ENCODE measurements at regions not wholly inside any gene's neighbourhood (a gene's known extent, or its start where the extent isn't known, plus 50 kb on each side); places are given as distances from the start of the nearest gene placed in this dataset.

DNA sequence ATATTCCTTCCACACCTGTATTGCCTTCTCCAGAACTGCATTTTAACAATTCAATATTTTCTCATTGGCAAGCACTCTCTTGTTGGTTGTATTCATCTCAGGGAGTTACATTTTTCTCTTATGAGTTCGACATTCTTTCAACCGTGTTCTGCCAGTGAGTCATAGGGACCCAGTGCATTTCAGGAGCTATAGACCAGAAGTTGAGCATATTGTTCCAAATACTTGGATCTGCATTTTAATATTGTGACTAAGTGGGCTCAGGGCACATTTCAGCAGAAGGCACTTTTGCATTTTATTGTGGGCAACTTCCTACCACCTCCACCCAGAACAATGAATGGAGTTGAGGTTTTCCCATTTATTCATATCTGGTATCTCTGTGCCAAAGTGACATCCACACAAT, 132.8 kb downstream of the TNFSF18 start:
- intact Hi-C loops (cut with DNase I; ENCODE audit: low total_unique reads): no loop called here

GRCh38 chr1:172918478-172918877, 132.3 kb downstream of the TNFSF18 start:
- no peak for DNase-seq
- Histone ChIP-seq H3K36me3 (no peaks in the 10 kb centered on the region), H3K27ac (no peak overlapping the region), H3K9me3 (no peaks in the 10 kb centered on the region), H3K4me3 (no peak overlapping the region), H3K27me3 (no peaks in the 10 kb centered on the region), H3K4me1 (peaks cover 0 to 7% of the 10 kb centered on the region in 2 donors)
- intact Hi-C loops (cut with DNase I; ENCODE audit: low total_unique reads): no loop called here
- TF ChIP-seq POLR2A (IDR thresholded peaks at IDR 0.05): no peak
- TF ChIP-seq CTCF (IDR thresholded peaks at IDR 0.05): no peak

More for the DNA sequence above, 132.8 kb downstream of the TNFSF18 start:
- peaks cover 0 to 7% of the 10 kb centered on the region in 2 donors for H3K4me1 ChIP-seq
- H3K9me3 ChIP-seq: no peaks in the 10 kb centered on the region
- TF ChIP-seq POLR2A (IDR thresholded peaks at IDR 0.05): no peak
- TF ChIP-seq CTCF (IDR thresholded peaks at IDR 0.05): no peak
- H3K4me3 ChIP-seq: no peak overlapping the region
- H3K27ac ChIP-seq: no peak overlapping the region
- no peak for DNase-seq
- no peaks in the 10 kb centered on the region for H3K27me3 ChIP-seq
- no peaks in the 10 kb centered on the region for H3K36me3 ChIP-seq

GRCh38 chr1:172926070-172926469, 124.7 kb downstream of the TNFSF18 start:
- no peak overlapping the region for H3K4me3 ChIP-seq
- no peaks in the 10 kb centered on the region for H3K4me1 ChIP-seq
- DNase-seq: no peak
- no peaks in the 10 kb centered on the region for H3K36me3 ChIP-seq
- H3K9me3 ChIP-seq: no peaks in the 10 kb centered on the region
- no peak overlapping the region for H3K27ac ChIP-seq
- no peak for TF ChIP-seq POLR2A (IDR thresholded peaks at IDR 0.05)
- TF ChIP-seq CTCF (IDR thresholded peaks at IDR 0.05): no peak
- intact Hi-C loops (cut with DNase I; ENCODE audit: low total_unique reads): no loop called here
- H3K27me3 ChIP-seq: no peaks in the 10 kb centered on the region

DNA sequence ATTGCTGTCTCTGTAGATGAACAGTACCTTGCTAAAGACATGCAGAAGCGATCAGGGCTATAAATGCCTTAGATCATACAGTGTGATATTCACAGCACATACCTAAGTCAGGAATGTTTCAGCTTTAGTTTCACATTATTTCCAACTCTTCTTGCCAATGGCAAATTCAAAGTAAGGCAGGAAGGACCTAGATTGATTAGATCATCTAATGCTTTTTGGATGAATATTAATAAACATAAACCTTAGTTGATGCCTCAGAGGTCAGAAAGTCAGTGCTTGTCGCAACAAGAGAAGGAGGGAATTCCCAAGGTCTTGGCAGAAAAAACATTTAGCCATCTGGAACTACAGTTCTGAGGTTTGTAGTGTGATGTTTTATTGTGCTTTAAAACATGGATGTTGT, 122.3 kb downstream of the TNFSF18 start:
- no peaks in the 10 kb centered on the region for H3K36me3 ChIP-seq
- no peak for TF ChIP-seq CTCF (IDR thresholded peaks at IDR 0.05)
- TF ChIP-seq POLR2A (IDR thresholded peaks at IDR 0.05): no peak
- H3K4me1 ChIP-seq: no peaks in the 10 kb centered on the region
- no peaks in the 10 kb centered on the region for H3K27me3 ChIP-seq
- no peak overlapping the region for H3K27ac ChIP-seq
- H3K4me3 ChIP-seq: no peak overlapping the region
- intact Hi-C loops (cut with DNase I; ENCODE audit: low total_unique reads): no loop called here
- DNase-seq: no peak
- H3K9me3 ChIP-seq: no peaks in the 10 kb centered on the region

- intact Hi-C loops (cut with DNase I; ENCODE audit: low total_unique reads): no loop called here
These were observed 121.7 kb downstream of the TNFSF18 start for GRCh38 chr1:172929006-172929405.

More at GRCh38 chr1:172929006-172929405, 121.7 kb downstream of the TNFSF18 start:
- DNase-seq: no peak
- H3K4me1 ChIP-seq: no peaks in the 10 kb centered on the region
- no peaks in the 10 kb centered on the region for H3K9me3 ChIP-seq
- H3K36me3 ChIP-seq: no peaks in the 10 kb centered on the region
- H3K27ac ChIP-seq: no peak overlapping the region
- H3K4me3 ChIP-seq: no peak overlapping the region
- TF ChIP-seq POLR2A (IDR thresholded peaks at IDR 0.05): no peak
- no peak for TF ChIP-seq CTCF (IDR thresholded peaks at IDR 0.05)
- H3K27me3 ChIP-seq: no peaks in the 10 kb centered on the region

Measured in uterus (tissue), 3 donors.